ENCODE measurements at regions not wholly inside any gene's neighbourhood (a gene's known extent, or its start where the extent isn't known, plus 50 kb on each side); places are given as distances from the start of the nearest gene placed in this dataset.

DNA sequence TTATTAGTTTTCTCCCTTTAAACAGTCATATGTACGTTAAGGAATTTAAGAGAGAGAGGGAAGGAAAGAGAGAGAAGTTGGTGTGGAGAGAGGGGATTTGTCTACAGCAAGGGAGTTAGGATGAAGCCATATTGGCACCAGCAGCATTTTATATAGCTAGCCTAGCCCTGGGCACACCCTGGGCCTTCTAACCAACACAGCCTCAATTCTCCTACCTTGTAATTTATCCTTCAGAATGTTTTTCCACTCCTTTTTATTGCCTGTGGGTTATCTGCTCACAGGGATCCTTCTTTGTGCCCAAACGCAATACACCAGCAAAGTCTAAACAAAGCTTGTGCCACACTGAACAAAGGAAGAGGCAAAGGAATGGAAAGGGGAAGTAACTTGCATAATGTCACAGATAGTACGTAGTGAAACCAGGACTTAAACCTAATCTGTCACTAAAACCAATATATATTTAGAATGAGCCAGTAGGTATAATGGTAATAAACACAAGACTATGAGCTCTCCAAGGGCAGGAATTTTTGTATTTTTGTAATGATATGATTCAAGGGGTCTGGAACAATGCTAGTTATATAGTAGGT lies 613.8 kb upstream of the TENM4 start:
- no peak for DNase-seq (ENCODE audit: low read depth)

DNA sequence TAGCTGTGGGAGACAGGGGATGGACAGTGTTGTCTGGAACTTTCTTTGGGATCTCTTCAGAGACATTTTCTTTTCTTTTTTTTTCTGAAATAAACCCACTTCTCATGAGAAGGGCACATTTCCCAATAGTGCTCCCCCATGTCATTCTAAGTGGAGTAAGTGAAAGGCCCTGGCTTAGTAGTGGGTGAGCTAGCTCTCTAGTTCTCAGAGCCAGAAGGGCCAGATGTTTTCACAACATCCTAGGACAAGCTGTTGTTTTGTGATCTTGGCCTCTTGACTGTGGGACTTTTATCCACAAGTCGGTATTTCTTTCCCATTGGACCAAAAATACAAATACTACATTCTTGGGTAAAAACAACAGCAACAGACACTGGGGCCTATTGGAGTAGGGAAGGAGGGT lies 607.7 kb upstream of the TENM4 start:
- no peak for DNase-seq (ENCODE audit: low read depth)

DNA sequence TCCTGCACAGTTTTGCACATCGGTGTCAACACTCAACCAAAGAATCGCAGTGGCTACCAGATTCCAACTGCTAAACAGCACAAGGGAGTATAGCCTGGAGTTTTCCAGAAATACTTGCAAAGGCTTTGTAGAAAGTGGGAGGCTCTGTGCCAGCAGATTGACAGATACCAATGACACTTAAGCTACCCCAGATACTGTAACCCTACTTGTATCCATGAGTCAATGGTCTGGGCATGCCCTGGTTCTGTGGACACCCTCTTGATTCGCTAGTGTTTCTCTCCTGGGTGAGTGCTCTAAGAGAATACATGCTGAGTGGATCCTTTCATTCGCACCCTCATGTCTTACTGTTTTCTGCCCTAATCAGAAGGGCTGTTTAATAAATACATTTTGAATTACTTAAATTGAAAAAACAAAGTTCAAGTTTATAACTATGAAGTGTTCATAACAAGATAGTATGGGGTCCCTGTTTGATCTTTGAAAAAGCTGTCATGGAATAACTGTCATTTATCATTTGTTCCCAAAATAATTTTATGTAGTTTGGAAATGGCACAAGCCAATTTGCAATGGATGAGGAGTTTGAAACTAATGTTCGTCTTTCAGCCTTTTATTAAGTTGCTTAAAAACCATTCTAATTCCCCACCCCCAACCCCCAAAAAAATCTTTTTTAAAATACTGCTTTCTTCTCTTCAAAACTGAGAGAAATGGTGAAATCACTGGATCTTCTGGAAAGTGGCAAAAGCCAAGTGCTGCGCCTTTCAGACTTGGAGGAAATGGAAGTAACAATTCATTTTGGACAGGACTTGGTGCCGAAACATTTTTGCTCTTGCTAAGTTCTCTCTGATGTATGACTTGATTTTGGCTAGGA lies 600.5 kb upstream of the TENM4 start:
- no peak for DNase-seq (ENCODE audit: low read depth)

DNA sequence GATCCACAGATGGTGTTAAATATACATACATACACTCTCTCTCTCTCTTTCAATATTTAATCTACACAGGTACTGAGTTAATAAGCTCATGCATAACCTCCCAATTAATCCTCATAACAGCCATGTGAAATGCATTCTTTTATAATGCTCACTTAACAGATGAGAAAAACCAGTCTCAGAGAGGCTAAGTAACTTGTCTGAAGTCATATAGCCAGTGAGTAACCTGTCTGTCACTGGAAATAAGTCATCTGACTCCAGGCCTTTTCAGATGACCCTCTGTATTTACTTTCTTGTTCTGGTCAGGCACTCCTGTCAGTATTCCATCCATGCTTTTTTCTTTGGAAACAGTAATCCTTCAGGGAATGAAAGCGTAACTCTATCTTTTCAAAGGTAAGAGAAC lies 594.0 kb upstream of the TENM4 start:
- no peak for DNase-seq (ENCODE audit: low read depth)

DNA sequence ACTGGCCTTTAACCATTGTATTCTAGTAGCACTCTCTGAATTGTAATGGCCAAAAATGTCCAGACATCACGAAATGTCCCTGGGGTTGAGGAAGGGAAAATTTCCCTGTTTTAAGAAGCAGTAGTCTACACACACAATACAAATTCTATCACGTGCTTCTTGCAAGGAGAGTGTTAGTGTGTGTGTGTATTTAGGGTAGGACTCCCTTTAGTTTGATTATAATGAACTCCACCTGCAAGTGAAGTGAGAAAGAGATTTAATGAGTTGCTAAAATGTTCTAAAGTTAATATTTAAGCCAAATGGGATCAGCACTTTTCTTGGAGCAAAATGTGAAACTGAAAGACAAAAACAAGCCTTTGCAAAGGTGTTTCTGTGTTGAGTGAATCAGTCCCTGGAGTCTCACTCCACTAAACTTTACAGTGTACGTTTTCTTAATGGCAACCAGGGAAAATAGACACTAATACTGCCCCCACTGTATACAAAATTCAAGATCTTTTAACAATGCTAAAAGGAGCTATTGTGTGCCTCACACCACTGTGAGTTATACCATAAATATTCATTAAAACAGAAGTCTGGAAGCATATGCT lies 590.3 kb upstream of the TENM4 start:
- no peak for DNase-seq (ENCODE audit: low read depth)

DNA sequence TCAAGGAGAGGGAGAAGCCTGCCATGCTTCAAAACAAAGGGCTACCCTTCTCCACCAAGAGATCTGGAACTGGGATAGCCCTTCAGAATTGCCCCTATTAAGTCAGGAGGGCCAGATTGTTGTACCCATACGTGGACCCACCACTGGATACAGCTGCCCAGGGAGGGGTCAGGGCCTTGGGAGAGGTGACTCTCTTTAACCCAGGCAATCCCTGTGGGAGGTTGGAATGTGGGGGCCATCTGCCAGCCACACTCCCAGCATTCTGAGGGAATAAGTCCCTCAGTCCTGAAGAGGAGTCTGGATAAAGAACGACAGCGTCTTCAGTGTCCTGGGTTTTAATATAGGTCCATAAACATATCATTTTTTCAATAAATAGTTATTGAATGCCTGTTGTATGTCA lies 588.2 kb upstream of the TENM4 start:
- DNase-seq (ENCODE audit: low read depth), result no peak

DNA sequence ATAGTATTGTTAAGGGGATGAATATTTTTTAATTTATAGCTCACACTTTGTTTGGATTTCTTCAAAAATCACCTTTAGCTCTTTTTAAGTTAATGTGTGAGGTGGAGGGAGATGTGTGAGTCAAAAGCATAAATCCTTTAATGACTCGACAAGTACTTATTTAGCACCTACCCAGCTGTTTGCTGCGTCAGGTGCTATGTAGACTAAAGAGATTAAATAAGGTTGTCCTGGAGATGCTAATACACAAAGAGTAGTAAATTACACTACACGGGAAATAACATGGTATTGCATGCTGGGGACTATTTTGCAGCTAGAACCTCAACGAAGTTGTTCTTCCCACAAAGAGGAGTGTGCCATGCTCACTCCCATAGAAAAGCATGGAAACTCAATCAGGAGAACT lies 583.3 kb upstream of the TENM4 start:
- no peak for DNase-seq (ENCODE audit: low read depth)

DNA sequence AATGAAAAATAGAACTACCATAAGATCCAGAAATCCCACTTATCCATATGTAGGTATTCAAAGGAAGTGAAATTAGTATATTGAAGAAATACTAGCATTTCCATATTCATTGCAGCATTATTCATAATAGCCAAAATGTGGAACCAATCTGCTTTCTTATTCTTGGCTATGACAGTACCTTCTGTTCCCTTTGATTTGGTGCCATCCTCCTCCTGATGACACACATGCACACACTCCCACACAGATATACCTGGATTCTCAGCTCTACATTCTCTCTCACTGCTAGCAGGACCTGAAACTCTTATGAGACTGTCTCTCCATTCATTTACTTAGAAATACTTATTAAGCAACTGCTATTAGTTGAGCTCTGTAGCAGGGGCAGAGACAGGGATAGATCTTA lies 582.6 kb upstream of the TENM4 start:
- no peak for DNase-seq (ENCODE audit: low read depth)

DNA sequence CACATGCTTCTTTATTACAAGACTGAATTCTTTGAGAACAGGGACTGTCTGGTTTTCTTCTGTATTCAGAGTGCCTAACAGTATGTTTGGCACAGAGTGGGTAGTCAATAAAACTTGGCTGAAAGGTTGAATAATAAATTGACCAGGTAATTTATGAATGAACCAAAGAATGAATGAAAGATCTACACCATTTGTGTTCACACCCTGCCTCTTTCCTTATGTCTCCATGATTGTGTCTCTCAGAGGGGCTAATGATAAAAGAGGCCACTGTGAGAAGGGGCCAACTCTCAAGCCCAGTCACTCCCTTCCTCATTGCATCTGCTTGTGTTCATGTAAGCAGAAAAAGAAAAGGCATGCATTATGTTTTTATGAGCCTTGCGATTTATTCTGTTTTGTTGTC lies 569.7 kb upstream of the TENM4 start:
- no peak for DNase-seq (ENCODE audit: low read depth)

DNA sequence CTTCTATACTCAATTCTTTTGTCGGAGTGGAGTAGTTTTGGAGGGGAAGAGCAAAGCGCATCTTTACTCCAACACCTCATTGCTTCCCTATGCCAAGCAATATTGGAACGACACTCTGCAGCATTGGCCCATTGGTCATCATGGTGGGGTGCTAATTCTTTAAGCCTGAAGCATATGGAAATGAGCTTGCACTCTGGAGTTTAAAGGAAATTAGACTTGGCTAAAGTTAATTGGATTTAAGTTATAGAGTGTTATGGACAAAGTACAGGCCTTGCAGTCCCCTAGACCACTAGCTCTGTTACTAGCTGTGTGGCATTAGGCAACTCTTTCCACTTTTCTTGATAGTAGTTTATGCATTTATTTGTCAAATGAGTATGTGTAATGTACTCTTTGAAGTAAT lies 568.3 kb upstream of the TENM4 start:
- no peak for DNase-seq (ENCODE audit: low read depth)

DNA sequence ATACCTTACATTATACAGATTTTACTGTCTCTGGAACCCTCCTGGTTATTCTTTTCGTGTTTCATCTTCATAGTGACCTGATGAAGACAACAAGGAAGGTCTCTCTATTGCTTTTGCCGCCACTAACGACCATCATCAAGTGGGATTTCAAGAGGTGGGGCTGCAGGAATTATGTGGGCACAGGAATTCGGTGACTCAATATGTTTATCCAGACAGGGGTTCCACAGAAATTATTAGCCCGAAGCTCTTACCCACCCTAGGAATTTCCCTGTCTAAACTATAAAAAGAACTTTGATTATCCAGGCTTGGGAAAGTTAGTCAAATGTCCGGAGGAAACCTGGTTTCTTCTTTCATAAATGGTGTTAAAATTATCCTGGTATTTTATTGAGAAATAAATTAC lies 566.8 kb upstream of the TENM4 start:
- DNase-seq (ENCODE audit: low read depth), result no peak

DNA sequence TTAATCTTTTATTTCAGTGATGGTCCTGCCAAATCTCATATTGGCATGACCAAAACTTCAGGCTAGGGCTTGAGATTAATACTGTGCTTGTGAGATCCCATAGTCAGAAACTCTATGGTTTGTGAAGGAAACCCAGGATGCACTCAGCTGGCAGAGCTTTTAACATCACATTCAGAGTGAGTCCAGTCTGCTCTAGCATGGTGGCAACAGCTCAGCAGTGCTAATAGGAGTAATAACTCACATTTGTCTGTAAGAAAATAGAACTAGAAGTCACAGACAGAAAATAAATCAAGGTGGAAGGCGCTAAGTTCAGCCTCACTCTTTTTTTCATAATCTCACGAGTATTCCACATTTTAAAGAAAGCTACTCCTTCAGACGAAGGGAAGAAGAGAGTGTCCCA lies 549.3 kb upstream of the TENM4 start:
- DNase-seq (ENCODE audit: low read depth), result no peak

DNA sequence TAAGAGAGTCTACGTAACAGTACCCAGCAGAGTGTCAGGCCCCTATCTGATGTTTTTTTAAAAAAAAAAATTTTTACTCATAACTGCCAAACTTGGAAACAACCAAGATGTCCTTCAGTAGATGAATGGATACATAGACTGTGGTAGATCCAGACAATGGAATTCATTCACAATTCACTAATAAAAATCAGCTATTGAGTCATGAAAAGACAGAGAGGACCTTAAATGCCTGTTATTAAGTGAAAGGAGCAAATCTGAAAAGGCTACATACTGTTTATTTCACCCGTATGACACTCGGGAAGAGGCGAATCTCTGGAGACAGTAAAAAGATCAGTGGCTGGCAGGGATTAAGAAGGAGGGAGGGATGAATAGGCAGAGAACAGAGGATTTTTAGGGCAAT lies 541.4 kb upstream of the TENM4 start:
- no peak for DNase-seq (ENCODE audit: low read depth)

DNA sequence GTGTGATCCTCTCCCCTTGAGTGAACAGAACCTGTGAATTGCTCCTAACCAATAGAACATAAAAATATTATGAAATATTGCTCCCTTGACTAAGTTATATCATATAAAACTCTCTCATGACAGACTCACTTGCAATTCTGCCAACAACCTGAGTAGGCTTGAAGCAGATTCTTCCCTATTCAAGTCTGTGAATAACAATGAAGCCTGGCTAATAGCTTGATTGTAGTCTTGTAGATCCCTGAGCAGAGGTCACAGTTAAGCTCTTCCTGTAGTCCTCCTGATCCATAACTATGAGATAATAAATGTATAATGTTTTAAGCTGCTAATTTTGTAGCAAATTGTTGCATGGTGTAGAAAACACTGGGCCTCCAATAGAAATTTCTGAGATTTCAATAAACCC lies 540.1 kb upstream of the TENM4 start:
- no peak for DNase-seq (ENCODE audit: low read depth)

DNA sequence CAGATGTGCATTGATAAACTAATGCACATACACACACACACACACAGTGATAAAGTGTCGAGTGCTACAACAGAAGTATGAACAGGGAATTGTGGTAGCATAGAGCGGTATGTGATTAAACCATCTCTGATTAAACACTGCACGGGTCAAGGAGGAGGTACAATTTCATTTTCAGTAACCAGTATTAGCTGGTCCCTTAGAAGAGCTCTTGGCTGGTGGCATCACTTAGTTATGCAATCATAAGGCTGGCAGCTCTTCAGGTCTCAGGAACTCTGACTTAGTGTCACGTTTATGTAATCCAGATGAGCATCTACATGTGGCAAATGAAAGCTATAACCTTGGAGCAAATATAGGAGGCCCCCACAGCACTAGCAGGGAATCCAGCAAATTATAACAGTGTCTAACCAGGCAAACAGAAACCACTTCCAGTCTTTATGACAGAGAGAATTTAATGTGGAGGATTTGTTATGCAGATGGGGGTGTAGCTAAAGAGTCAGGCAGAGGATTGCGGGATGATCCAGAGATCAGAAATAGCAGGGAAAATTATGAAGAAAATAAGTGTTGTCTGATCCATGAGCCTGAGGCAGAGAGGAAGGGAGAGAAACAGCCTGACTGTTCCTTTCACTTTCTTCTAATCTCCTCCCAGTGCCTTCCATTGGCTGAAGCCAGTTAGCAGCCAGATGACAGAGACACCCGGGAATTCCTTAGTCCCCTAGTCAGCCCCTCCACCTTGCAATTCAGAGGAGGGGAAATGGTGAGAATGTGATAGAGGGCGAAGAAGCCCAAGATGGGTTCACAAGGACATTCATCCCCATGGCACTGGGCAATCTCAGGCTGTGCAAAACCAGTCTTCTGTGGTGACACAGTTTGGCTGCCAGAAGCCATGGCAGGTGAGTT lies 533.1 kb upstream of the TENM4 start:
- DNase-seq (ENCODE audit: low read depth), result no peak

DNA sequence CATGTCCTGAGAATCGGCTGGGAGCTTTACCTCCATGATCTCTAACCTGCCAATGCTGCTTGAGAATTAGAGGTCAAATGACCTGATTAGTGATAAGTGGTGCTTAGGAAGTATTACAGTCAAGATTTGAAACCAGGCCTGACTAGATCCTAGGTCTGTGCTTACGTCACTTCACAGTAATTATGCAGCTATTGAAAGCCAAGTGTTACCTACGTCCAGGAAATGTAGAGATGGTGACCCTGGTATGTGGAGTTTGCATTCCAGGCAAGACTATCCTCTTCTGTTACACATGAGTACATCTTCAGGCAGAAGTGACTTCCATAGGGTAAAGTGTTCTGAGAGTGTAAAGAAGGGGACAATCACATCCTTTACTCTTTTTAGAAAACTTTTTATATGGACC lies 530.4 kb upstream of the TENM4 start:
- no peak for DNase-seq (ENCODE audit: low read depth)

DNA sequence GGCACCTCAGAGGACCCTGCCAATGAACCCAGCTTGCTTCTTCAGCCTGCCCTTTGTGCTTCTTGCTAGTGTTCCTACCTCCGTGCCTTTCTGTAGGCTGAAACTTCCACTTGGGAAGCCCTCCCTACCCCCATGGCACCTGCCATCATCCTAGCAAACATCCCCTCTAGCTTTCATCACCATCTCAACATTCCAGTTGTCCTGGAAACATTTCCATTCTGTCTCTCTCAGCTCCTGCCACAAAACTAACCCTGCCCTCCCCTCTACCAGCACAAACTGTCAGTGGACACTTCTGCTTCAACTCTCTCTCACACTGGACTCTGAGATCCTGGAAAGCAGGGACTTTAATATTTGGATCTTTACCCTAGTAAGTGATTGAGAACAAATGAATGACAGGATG lies 525.8 kb upstream of the TENM4 start:
- DNase-seq (ENCODE audit: low read depth), result no peak

DNA sequence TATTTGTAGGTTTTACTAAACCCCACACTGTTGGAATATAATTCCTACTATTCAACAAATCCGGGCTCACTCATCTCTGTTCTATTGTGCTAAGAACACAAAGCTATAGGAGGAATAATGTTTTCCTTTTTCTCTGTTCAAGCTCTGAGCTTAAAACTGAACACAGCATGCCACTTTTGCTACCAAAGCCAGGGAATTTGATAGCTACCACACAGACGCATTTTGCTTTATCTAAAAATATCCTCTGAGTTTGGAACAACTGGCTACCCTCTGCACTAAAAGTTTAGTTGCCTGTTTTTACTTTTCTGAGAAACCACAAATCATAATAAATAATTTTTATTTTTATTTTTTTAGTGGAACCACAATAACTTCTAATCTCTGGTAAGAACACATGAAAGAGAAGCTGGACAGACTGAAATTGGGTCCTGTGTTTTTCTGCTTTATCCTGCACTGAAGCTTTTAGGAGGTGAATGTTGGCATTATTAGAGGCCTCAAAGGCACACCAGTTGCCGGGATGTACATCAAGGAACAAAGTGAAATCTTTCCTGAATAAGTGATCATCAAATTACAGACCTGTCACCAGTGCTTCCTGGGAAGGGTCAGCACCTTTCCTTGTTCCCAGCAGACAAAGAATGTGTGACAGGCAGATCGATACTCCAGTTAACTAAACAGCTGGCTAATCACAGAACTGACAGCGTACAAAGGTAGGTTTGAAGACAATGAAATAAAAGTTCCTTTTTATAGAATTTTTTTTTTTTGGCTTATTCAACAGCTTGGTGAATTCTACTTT lies 523.2 kb upstream of the TENM4 start:
- no peak for DNase-seq (ENCODE audit: low read depth)

DNA sequence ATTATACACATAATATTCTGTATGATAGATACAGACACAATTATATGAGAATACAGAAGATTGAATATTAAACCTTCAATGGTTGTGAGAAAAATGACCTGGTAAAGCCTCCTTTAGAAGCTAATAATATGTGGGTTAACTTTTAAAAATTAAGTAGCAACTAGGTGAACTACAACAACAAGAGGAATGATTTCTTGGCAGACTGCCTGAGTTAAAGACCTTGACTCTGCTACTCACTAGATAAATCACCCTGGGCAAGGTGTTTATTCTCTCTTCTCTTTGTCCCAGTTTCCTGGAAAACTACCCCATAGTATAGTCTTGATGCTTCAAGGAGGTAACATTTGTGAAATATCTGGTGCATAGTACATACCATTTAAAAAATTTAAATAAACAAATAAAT lies 519.6 kb upstream of the TENM4 start:
- DNase-seq (ENCODE audit: low read depth), result no peak

DNA sequence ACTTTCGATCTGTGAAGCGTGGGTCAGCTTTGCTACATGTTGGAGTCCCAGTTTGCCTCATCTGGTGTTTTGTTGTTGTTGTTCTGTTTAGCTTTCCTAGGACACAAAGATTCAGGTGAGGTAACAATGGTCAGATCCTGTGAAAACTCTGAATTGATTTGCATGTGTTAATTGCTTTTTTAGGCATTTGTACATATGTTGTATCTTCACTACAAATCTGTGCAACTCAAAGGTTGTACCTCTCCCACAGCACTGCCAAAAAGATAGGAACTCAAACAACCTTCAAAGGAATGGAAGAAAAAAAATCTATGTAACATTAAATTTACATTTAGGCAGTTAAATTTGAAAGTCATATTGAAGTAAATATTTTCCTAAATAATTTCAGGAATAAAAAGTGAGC lies 518.5 kb upstream of the TENM4 start:
- no peak for DNase-seq (ENCODE audit: low read depth)

DNA sequence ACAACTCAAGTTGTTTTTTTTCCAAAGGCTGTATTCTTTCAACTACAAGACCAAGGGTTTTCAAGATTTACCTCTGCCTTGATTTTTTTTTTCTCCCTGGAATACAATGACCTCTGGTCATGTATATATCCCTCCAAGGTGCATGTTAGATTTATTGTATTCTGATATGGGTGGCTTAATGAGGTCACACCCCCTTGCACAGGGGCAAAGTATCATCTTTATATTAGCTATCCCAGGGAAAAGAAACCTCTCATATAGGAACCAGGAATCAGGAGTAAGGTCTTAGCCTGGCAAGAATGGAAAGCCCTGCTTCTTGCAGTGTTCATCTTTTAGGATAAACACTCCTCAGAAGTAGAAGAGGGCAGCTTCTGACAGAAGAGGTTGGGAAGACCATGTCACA lies 516.9 kb upstream of the TENM4 start:
- no peak for DNase-seq (ENCODE audit: low read depth)

DNA sequence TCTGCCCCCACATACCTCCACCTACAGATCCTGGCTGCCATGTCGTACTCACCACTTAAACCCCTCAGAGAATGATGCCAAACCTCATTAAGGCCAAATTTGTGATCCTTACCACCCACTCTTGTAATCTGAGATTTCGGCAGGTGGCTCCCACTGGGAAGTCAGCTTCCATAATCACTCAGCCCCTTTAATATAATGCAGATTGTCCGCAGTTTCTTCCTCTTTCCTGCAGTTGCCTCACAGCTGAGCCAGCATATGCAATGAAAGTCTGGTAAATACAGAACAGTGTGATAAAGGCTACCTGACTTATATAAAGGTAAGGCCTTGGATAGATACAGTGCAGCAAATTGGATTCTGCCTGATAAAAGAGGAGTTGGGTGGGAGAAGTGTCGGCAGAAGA lies 515.2 kb upstream of the TENM4 start:
- no peak for DNase-seq (ENCODE audit: low read depth)
